T47D (cell line): ENCODE measurements at regions not wholly inside any gene's neighbourhood (a gene's known extent, or its start where the extent isn't known, plus 50 kb on each side); places are given as distances from the start of the nearest gene placed in this dataset.
A peak's percentile ranks its signal among the peaks of the same experiment; 100 is the strongest.
"Not testable (repeated sequence)": the region's sequence is repeated elsewhere in the genome, so short reads cannot be mapped to it uniquely, and the experiment has no call there.

Experiments used
- DNase-seq, 2 experiments: peaks; one replicate each; pipeline versions ENCODE4 v3.0.0 to v3.0.0-alpha.2; 2011 to 2012; ENCODE audit warnings: low read depth in 1 of 2, low spot score in 1 of 2
- JUND ChIP-seq: IDR thresholded peaks from 2 replicates; pipeline ENCODE4 v1.6.1; 2012; ENCODE audit warnings: low read depth
- in situ Hi-C: cut with HindIII; loops from 2 replicates; pipeline ENCODE4 v1.10.0; 2016; ENCODE audit warnings: low sequenced_read_pairs, low pct_unique_long_range_greater_than_20kb

GRCh38 chr15:35691891-35692867, 146.2 kb upstream of the DPH6 start:
- in situ Hi-C loops = no loop called here
- no peak for TF ChIP-seq JUND
- DNase-seq = no peak

GRCh38 chr15:35693286-35693685, 147.3 kb upstream of the DPH6 start:
- no peak for DNase-seq
- TF ChIP-seq JUND = no peak
- in situ Hi-C loops = no loop called here

GRCh38 chr15:35693886-35694285, 147.9 kb upstream of the DPH6 start:
- DNase-seq = no peak
- no peak for TF ChIP-seq JUND
- in situ Hi-C loops = no loop called here

GRCh38 chr15:35695003-35695402, 149.0 kb upstream of the DPH6 start:
- no peak for DNase-seq
- in situ Hi-C loops = no loop called here
- no peak for TF ChIP-seq JUND

- DNase-seq = peak in 1 of 2 experiments; percentile 8
- in situ Hi-C loops = no loop called here
- no peak for TF ChIP-seq JUND
These were observed 150.8 kb upstream of the DPH6 start for GRCh38 chr15:35696767-35697231.

GRCh38 chr15:35697549-35698299, 151.8 kb upstream of the DPH6 start:
- peak in 1 of 2 experiments; percentile 30 for DNase-seq
- in situ Hi-C loops = no loop called here
- TF ChIP-seq JUND = no peak

- TF ChIP-seq JUND = no peak
- no peak for DNase-seq
- in situ Hi-C loops = no loop called here
These were observed 152.4 kb upstream of the DPH6 start for GRCh38 chr15:35698331-35698730.

GRCh38 chr15:35698966-35699575, 153.1 kb upstream of the DPH6 start:
- in situ Hi-C loops = no loop called here
- no peak for DNase-seq
- TF ChIP-seq JUND = no peak

GRCh38 chr15:35700091-35700593, 154.2 kb upstream of the DPH6 start:
- DNase-seq, in situ Hi-C loops: not testable (repeated sequence)

GRCh38 chr15:35701402-35702046, 155.6 kb upstream of the DPH6 start:
- no peak for DNase-seq
- no peak for TF ChIP-seq JUND
- in situ Hi-C loops = no loop called here

- no peak for DNase-seq
- in situ Hi-C loops = no loop called here
- no peak for TF ChIP-seq JUND
These were observed 157.1 kb upstream of the DPH6 start for GRCh38 chr15:35702946-35703495.
